ENCODE measurements at regions not wholly inside any gene's neighbourhood (a gene's known extent, or its start where the extent isn't known, plus 50 kb on each side); places are given as distances from the start of the nearest gene placed in this dataset.
"Not testable (repeated sequence)": the region's sequence is repeated elsewhere in the genome, so short reads cannot be mapped to it uniquely, and the experiment has no call there.

DNA sequence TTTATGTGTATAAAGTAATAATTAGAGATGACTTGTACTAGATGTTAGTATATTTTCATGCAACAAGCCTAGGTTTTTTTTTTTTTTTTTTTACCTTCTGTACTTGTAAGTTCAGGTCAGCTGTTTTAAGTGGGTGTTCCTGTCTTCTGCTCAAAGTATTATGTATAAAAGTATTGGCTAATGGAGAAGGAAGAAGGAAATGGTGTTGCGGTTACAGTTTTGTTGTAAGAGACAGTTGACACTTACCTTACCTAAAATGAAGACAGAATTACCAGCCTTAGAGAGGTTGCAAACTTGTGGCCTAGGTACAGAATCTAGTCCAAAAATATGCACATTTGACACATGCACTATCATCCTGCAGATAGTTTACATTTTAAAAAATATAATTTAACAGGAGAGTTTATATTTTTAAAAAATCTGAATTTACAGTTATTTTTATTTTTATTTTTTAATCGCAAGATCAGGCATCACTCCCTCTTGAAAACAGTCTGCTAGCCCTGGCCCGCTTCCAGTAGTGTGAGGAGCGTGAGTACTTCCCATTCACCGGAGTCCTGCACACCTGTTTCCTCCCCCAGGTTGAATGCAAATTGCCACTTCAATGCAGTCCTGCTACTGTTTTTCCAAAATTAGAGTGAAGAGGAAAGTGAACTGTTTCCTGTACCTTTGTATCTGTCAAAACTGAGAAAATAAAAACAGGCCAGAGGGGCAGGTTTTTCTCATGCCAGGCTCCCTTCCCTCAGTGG lies 224.3 kb upstream of the SOX2 start:
- Histone ChIP-seq H3K4me3 (no peak overlapping the region), H3K27ac (no peak overlapping the region), H3K9ac (ENCODE audit: low read depth in 2 of 2, low read length in 2 of 2) (no peak overlapping the region), H3K9me3 (no peaks in the 10 kb centered on the region), H3K27me3 (no peaks in the 10 kb centered on the region), H3K4me1 (no peaks in the 10 kb centered on the region), H3K36me3 (no peaks in the 10 kb centered on the region)
- intact Hi-C loops (cut with DNase I): no loop called here
- TF ChIP-seq, protein P1, sequence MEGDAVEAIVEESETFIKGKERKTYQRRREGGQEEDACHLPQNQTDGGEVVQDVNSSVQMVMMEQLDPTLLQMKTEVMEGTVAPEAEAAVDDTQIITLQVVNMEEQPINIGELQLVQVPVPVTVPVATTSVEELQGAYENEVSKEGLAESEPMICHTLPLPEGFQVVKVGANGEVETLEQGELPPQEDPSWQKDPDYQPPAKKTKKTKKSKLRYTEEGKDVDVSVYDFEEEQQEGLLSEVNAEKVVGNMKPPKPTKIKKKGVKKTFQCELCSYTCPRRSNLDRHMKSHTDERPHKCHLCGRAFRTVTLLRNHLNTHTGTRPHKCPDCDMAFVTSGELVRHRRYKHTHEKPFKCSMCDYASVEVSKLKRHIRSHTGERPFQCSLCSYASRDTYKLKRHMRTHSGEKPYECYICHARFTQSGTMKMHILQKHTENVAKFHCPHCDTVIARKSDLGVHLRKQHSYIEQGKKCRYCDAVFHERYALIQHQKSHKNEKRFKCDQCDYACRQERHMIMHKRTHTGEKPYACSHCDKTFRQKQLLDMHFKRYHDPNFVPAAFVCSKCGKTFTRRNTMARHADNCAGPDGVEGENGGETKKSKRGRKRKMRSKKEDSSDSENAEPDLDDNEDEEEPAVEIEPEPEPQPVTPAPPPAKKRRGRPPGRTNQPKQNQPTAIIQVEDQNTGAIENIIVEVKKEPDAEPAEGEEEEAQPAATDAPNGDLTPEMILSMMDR (IDR thresholded peaks at IDR 0.05): no peak
- no peak for DNase-seq

DNA sequence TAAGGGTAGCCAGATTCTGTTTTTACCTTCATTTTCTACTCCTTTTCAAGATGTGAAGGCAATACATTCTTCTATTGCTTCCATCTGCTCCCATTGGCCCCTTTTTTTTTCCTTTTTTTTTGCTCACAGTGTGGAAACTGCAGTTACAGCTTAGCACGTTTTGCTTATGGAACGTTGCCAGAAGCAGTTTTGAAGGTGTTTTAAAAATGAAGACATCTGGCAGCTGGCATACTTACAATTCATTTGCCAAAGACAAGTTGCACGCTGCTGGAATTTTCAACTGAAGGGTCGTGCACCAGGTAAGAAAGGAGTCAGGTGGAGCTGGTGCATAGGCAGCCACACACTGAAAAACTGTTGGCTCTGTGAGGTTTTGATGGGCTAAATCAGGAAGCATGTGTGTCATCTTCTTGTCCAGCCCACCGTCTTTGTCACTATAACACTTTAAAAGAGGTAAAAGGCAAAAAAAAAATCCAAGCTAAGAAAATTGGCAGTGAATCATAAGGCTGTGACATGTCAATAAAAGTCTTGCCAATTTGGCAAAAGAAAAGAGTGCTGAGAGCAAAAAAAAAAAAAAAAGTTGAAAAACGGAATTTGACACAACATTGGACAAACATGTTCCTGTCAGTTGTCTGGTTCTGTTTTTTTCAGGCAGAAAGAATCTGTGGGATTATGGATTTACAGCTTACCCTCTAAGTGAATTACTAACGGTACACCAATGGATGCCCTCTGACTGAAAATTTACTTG lies 225.4 kb upstream of the SOX2 start:
- Histone ChIP-seq H3K27ac (no peak overlapping the region), H3K36me3 (no peaks in the 10 kb centered on the region), H3K9ac (ENCODE audit: low read depth in 2 of 2, low read length in 2 of 2) (no peak overlapping the region), H3K4me3 (no peak overlapping the region), H3K4me1 (no peaks in the 10 kb centered on the region), H3K27me3 (no peaks in the 10 kb centered on the region), H3K9me3 (no peaks in the 10 kb centered on the region)
- intact Hi-C loops (cut with DNase I): no loop called here
- no peak for DNase-seq
- TF ChIP-seq, protein P1 (IDR thresholded peaks at IDR 0.05): no peak

DNA sequence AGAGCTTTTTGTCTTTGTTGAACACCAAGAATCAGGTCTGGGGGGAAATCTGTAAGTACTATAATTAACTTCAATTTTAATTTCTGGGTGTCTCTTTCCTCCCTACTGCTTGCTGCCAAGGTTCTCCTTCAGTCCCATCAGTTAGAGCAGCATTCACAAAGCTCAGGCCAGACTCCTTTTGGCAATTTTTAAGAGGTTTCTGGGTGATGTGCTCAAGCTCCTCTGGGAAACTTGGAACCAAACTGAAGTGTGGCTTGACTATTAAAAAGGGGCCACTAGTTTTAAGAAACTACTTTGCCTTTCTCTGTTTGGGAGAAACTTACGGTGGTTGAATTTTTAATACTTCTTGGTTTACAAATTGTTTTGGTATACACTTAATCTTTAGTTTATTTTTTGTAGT lies 227.7 kb upstream of the SOX2 start:
- intact Hi-C loops (cut with DNase I): no loop called here

DNA sequence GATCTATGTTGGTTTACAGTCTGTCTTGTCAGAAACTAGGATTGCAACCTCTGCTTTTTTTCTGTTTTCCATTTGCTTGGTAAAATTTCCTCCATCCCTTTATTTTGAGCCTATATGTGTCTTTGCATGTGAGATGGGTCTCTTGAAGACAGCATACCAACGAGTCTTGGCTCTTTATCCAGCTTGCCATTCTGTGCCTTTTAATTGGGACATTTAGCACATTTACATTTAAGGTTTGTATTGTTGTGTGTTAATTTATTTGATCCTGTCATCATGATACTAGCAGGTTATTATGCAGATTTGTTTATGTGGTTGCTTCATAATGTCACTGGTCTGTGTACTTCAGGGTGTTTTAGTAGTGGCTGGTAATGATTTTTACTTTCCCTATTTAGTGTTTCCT lies 236.6 kb upstream of the SOX2 start:
- H3K9ac ChIP-seq (ENCODE audit: low read depth in 2 of 2, low read length in 2 of 2); H3K27ac ChIP-seq; H3K4me3 ChIP-seq; H3K36me3 ChIP-seq; H3K9me3 ChIP-seq; intact Hi-C loops (cut with DNase I); DNase-seq; H3K27me3 ChIP-seq; H3K4me1 ChIP-seq: not testable (repeated sequence)

More for the DNA sequence above, 227.7 kb upstream of the SOX2 start:
- H3K27ac ChIP-seq: no peak overlapping the region
- H3K4me3 ChIP-seq: no peak overlapping the region
- no peak for DNase-seq
- H3K27me3 ChIP-seq: no peaks in the 10 kb centered on the region
- TF ChIP-seq, protein P1 (IDR thresholded peaks at IDR 0.05): no peak
- no peaks in the 10 kb centered on the region for H3K4me1 ChIP-seq
- no peak overlapping the region for H3K9ac ChIP-seq (ENCODE audit: low read depth in 2 of 2, low read length in 2 of 2)
- no peaks in the 10 kb centered on the region for H3K9me3 ChIP-seq
- no peaks in the 10 kb centered on the region for H3K36me3 ChIP-seq

DNA sequence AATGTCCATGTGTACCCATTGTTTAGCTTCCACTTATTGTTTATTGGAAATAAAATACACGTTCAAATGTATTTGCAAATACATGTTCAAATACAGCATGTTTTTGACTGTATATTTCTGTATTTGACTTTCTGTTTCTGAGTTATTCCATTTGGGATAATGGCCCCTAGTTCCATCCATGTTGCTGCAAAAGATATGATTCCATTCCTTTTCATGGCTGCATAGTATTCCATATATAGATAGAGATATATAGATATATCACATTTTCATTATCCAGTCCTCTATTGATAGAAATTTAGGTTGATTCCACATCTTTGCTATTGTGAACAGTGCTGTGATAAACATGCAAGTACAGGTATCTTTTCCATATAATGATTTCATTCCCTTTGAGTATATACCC lies 241.4 kb upstream of the SOX2 start:
- TF ChIP-seq, protein P1 (IDR thresholded peaks at IDR 0.05): no peak
- Histone ChIP-seq H3K4me3 (no peak overlapping the region), H3K36me3 (no peaks in the 10 kb centered on the region), H3K27ac (no peak overlapping the region), H3K27me3 (no peaks in the 10 kb centered on the region), H3K4me1 (no peaks in the 10 kb centered on the region), H3K9me3 (no peaks in the 10 kb centered on the region), H3K9ac (ENCODE audit: low read depth in 2 of 2, low read length in 2 of 2) (no peak overlapping the region)
- intact Hi-C loops (cut with DNase I): no loop called here
- DNase-seq: no peak

Measured in colonic mucosa (tissue), 4 donors.